Mucosa of gallbladder (tissue), 1 donor: ENCODE measurements at regions not wholly inside any gene's neighbourhood (a gene's known extent, or its start where the extent isn't known, plus 50 kb on each side); places are given as distances from the start of the nearest gene placed in this dataset.
"Not testable (repeated sequence)": the region's sequence is repeated elsewhere in the genome, so short reads cannot be mapped to it uniquely, and the experiment has no call there.

Experiments
- DNase-seq: peaks from one replicate; pipeline ENCODE4 v3.0.0-alpha.2; 2020; ENCODE audit warnings: low spot score
- donor health status: DM: no; HTN: no; CAD: no.

- not testable (repeated sequence) for DNase-seq
These were observed 157.6 kb upstream of the HEY2 start for GRCh38 chr6:125591796-125592195.

- DNase-seq, result no peak
These were observed 155.7 kb upstream of the HEY2 start for GRCh38 chr6:125593746-125594145.

GRCh38 chr6:125596020-125596419, 153.4 kb upstream of the HEY2 start:
- no peak for DNase-seq

GRCh38 chr6:125597411-125598253, 151.8 kb upstream of the HEY2 start:
- no peak for DNase-seq

- no peak for DNase-seq
These were observed 151.0 kb upstream of the HEY2 start for GRCh38 chr6:125598422-125598821.

- DNase-seq, result no peak
These were observed 145.2 kb upstream of the HEY2 start for GRCh38 chr6:125604257-125604656.

- DNase-seq, result no peak
These were observed 137.7 kb upstream of the HEY2 start for GRCh38 chr6:125611573-125612344.

GRCh38 chr6:125612345-125612846, 137.0 kb upstream of the HEY2 start:
- no peak for DNase-seq

GRCh38 chr6:125618629-125619028, 130.8 kb upstream of the HEY2 start:
- no peak for DNase-seq

GRCh38 chr6:125623085-125623484, 126.3 kb upstream of the HEY2 start:
- DNase-seq, result no peak

- no peak for DNase-seq
These were observed 118.3 kb upstream of the HEY2 start for GRCh38 chr6:125631165-125631564.

- not testable (repeated sequence) for DNase-seq
These were observed 113.4 kb upstream of the HEY2 start for GRCh38 chr6:125636011-125636410.

- DNase-seq, result no peak
These were observed 112.8 kb upstream of the HEY2 start for GRCh38 chr6:125636671-125637070.

GRCh38 chr6:125637207-125637606, 112.2 kb upstream of the HEY2 start:
- no peak for DNase-seq

- no peak for DNase-seq
These were observed 109.9 kb upstream of the HEY2 start for GRCh38 chr6:125639466-125640020.

GRCh38 chr6:125640441-125641150, 108.8 kb upstream of the HEY2 start:
- DNase-seq, result no peak

- DNase-seq, result not testable (repeated sequence)
These were observed 105.3 kb upstream of the HEY2 start for GRCh38 chr6:125643967-125644661.

GRCh38 chr6:125647391-125647790, 102.0 kb upstream of the HEY2 start:
- no peak for DNase-seq

GRCh38 chr6:125653752-125654151, 95.7 kb upstream of the HEY2 start:
- DNase-seq, result not testable (repeated sequence)

GRCh38 chr6:125655511-125655910, 93.9 kb upstream of the HEY2 start:
- no peak for DNase-seq

- DNase-seq, result no peak
These were observed 93.1 kb upstream of the HEY2 start for GRCh38 chr6:125656287-125656870.
